H1 (cell line): ENCODE measurements at regions not wholly inside any gene's neighbourhood (a gene's known extent, or its start where the extent isn't known, plus 50 kb on each side); places are given as distances from the start of the nearest gene placed in this dataset.

Experiments used
- ASH2L ChIP-seq: fragments of 200-600, 300-600 bp; sonication (generic); IDR thresholded peaks from one replicate; pipeline ENCODE4 v1.7.1; 2017; ENCODE audit warnings: low read length
- BRCA1 ChIP-seq: IDR thresholded peaks from 2 replicates; pipeline ENCODE4 v1.6.1; 2012; ENCODE audit warnings: low read depth, low read length, improper control_type of control experiment
- EZH2 ChIP-seq: fragments of 200-600 bp; sonication (generic); IDR thresholded peaks from 2 replicates; pipeline ENCODE4 v1.7.1; 2012; ENCODE audit warnings: low read depth, mild to moderate bottlenecking, moderate library complexity, low read length, inconsistent platforms; ENCODE audit not compliant: severe bottlenecking
- GABPA ChIP-seq: IDR thresholded peaks from 2 replicates; pipeline ENCODE4 v1.6.1; 2011; ENCODE audit warnings: mild to moderate bottlenecking, low read length, moderate library complexity, borderline replicate concordance; ENCODE audit not compliant: insufficient read depth
- MAFK ChIP-seq: IDR thresholded peaks from 2 replicates; pipeline ENCODE4 v1.6.1; 2012; ENCODE audit warnings: low read depth, mild to moderate bottlenecking, improper control_type of control experiment, low read length
- POLR2A ChIP-seq, 2 experiments: IDR thresholded peaks; 1 replicate in 1 of 2; 2 replicates in 1 of 2; pipeline ENCODE4 v1.6.1; 2011; ENCODE audit warnings: low read depth in 2 of 2, low read length in 2 of 2, mild to moderate bottlenecking in 2 of 2; ENCODE audit errors: control extremely low read depth in 1 of 2
- TAF1 ChIP-seq: IDR thresholded peaks from 2 replicates; pipeline ENCODE4 v1.6.1; 2011; ENCODE audit warnings: mild to moderate bottlenecking, low read depth, low read length
- TCF12 ChIP-seq: IDR thresholded peaks from 2 replicates; pipeline ENCODE4 v1.6.1; 2011; ENCODE audit warnings: low read depth, mild to moderate bottlenecking, low read length
- YY1 ChIP-seq: IDR thresholded peaks from 2 replicates; pipeline ENCODE4 v1.6.1; 2011; ENCODE audit warnings: low read depth, mild to moderate bottlenecking, low read length
- TF ChIP-seq, protein P1 (sequence below), 3 experiments: IDR thresholded peaks; 1 replicate in 2 of 3; 2 replicates in 1 of 3; pipeline versions ENCODE4 v1.5.1 to v1.6.1; 2011; ENCODE audit warnings: low read length in 3 of 3, mild to moderate bottlenecking in 3 of 3, inconsistent platforms in 2 of 3, low read depth in 1 of 3, moderate library complexity in 1 of 3; ENCODE audit not compliant: insufficient read depth in 1 of 3; ENCODE audit errors: control extremely low read depth in 1 of 3

DNA sequence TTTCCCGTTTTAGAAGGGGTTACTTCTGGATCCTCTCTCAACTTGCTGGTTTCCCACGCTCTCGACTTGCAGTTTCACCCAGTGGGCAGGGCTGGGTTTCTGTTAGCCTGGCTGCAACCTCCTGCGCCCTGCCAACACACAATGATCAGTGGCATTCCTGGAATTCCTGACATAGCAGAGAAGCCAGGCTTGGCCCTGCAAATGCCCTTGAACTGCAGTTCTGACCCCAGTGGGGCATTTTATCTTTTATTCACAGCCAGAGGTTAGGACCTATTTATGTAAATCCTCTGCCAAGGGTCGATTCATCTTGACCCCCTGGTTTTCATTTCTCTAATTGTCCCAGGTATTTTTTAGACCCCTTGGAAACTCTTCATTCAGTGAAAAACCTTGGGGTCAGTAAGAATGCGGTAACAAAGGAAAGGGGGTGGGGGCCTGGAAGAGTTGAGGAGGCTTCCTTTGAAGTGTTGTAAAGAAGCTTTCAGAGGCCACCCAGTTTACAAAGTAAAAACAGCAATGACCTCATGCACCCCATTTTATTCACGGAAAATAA, 217.6 kb downstream of the ZNF674 start:
- TF ChIP-seq EZH2 (no peak), TAF1 (peak; percentile 45; the same call in 1 of the 2 replicates), MAFK (no peak), POLR2A (IDR thresholded peaks at IDR 0.05; ENCODE audit: control extremely low read depth in 1 of 2, low read depth in 2 of 2, low read length in 2 of 2) (no peak), ASH2L (peak; percentile 25), YY1 (no peak), BRCA1 (no peak), TCF12 (peak; percentile 69; the same call in 1 of the 2 replicates), GABPA (no peak)
- TF ChIP-seq, protein P1, sequence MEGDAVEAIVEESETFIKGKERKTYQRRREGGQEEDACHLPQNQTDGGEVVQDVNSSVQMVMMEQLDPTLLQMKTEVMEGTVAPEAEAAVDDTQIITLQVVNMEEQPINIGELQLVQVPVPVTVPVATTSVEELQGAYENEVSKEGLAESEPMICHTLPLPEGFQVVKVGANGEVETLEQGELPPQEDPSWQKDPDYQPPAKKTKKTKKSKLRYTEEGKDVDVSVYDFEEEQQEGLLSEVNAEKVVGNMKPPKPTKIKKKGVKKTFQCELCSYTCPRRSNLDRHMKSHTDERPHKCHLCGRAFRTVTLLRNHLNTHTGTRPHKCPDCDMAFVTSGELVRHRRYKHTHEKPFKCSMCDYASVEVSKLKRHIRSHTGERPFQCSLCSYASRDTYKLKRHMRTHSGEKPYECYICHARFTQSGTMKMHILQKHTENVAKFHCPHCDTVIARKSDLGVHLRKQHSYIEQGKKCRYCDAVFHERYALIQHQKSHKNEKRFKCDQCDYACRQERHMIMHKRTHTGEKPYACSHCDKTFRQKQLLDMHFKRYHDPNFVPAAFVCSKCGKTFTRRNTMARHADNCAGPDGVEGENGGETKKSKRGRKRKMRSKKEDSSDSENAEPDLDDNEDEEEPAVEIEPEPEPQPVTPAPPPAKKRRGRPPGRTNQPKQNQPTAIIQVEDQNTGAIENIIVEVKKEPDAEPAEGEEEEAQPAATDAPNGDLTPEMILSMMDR (IDR thresholded peaks at IDR 0.05; ENCODE audit: control extremely low read depth in 1 of 3, insufficient read depth in 1 of 3, low read depth in 1 of 3, low read length in 3 of 3), result no peak
